H1 (cell line): ENCODE measurements at regions not wholly inside any gene's neighbourhood (a gene's known extent, or its start where the extent isn't known, plus 50 kb on each side); places are given as distances from the start of the nearest gene placed in this dataset.

ENCODE experiments used
- GABPA ChIP-seq: IDR thresholded peaks from 2 replicates; pipeline ENCODE4 v1.6.1; 2011; ENCODE audit warnings: mild to moderate bottlenecking, low read length, moderate library complexity, borderline replicate concordance; ENCODE audit not compliant: insufficient read depth

DNA sequence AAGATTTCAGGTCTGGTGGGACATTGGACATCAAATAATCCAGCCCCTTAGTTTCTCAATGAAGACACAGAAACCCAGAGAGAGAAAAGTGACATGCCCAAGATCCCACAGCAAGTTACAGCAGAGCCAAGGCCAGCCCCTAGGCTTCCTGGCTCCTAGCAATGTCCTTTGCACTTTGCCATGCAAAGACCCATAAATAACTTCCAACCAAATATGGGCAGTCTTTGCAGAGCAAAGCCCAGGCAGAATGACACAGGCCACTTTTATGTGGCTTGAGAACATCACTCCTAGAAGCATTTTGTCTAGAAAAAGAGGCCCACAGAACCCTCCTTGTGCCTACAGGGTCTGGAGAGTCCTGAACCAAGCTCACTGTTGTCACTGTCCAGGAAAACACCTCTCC lies 78.1 kb upstream of the ATP6AP2 start (continued):
- TF ChIP-seq GABPA, result no peak
- TF ChIP-seq, all 59 proteins: peak for 0
